Keratinocyte (primary cell): ENCODE measurements at regions not wholly inside any gene's neighbourhood (a gene's known extent, or its start where the extent isn't known, plus 50 kb on each side); places are given as distances from the start of the nearest gene placed in this dataset.

Source experiments
- CTCF ChIP-seq, 3 experiments: IDR thresholded peaks in 1 of 3; conservative IDR thresholded peaks in 1 of 3; optimal IDR thresholded peaks in 1 of 3; 2 replicates in 2 of 3; 3 replicates in 1 of 3; pipeline versions ENCODE3 to v1.5.1; 2011; ENCODE audit warnings: low read length in 3 of 3, mild to moderate bottlenecking in 3 of 3, moderate library complexity in 2 of 3, control low read depth in 1 of 3, inconsistent platforms in 1 of 3; ENCODE audit not compliant: insufficient read depth in 2 of 3; ENCODE audit errors: extremely low read depth in 1 of 3
- EZH2 ChIP-seq: IDR thresholded peaks from one replicate; pipeline ENCODE4 v1.6.1; 2012; ENCODE audit warnings: inconsistent platforms, mild to moderate bottlenecking, low read length, moderate library complexity

- TF ChIP-seq EZH2 (no peak), CTCF (optimal IDR thresholded peaks at IDR 0.05 in 1 of 3, IDR thresholded peaks at IDR 0.05 in 1 of 3, conservative IDR thresholded peaks at IDR 0.05 in 1 of 3; ENCODE audit: extremely low read depth in 1 of 3, insufficient read depth in 2 of 3, low read length in 3 of 3) (no peak)
These were observed 466.4 kb upstream of the GYPC start for GRCh38 chr2:126189527-126189926.
